RWPE2 (cell line): ENCODE measurements at regions not wholly inside any gene's neighbourhood (a gene's known extent, or its start where the extent isn't known, plus 50 kb on each side); places are given as distances from the start of the nearest gene placed in this dataset.
"Not testable (repeated sequence)": the region's sequence is repeated elsewhere in the genome, so short reads cannot be mapped to it uniquely, and the experiment has no call there.

Experiments used
- ATAC-seq: fragments of 200-7000 bp; cut with Tn5 transposase; 3 replicates; pipeline ENCODE4 v1.9.1; 2021; ENCODE audit warnings: low read depth
- DNase-seq: peaks from one replicate; pipeline ENCODE4 v3.0.0-alpha.2; 2020; ENCODE audit warnings: low spot score
- H3K27ac ChIP-seq: fragments of 450-650 bp; 2 replicates; pipeline ENCODE4 v1.5.1; 2017; ENCODE audit warnings: mild to moderate bottlenecking; ENCODE audit not compliant: poor library complexity, severe bottlenecking
- H3K27me3 ChIP-seq: fragments of 250-450 bp; sonication (Bioruptor Pico); 2 replicates; pipeline ENCODE4 v1.5.1; 2021; ENCODE audit warnings: mild to moderate bottlenecking, moderate library complexity; ENCODE audit not compliant: insufficient read depth, poor library complexity, severe bottlenecking
- H3K36me3 ChIP-seq: fragments of 250-450 bp; sonication (Bioruptor Pico); 2 replicates; pipeline ENCODE4 v1.5.1; 2020; ENCODE audit warnings: low read depth, mild to moderate bottlenecking, moderate library complexity
- H3K4me1 ChIP-seq: fragments of 250-450 bp; sonication (Bioruptor Pico); 2 replicates; pipeline ENCODE4 v1.5.1; 2021; ENCODE audit warnings: mild to moderate bottlenecking, moderate library complexity; ENCODE audit not compliant: insufficient read depth, poor library complexity, severe bottlenecking
- H3K4me3 ChIP-seq: fragments of 250-450 bp; sonication (Bioruptor Pico); 2 replicates; pipeline ENCODE4 v1.5.1; 2021; ENCODE audit warnings: mild to moderate bottlenecking, moderate library complexity; ENCODE audit not compliant: severe bottlenecking
- H3K9me3 ChIP-seq: fragments of 250-450 bp; sonication (Bioruptor Pico); 2 replicates; pipeline ENCODE4 v1.5.1; 2021; ENCODE audit warnings: mild to moderate bottlenecking, moderate library complexity; ENCODE audit not compliant: severe bottlenecking
- TF ChIP-seq, protein P1 (sequence below): fragments of 450-650 bp; IDR thresholded peaks from one replicate; pipeline ENCODE4 v1.5.1; 2017; ENCODE audit warnings: mild to moderate bottlenecking, moderate library complexity; ENCODE audit not compliant: poor library complexity, severe bottlenecking

- H3K36me3 ChIP-seq: no peaks in the 10 kb centered on the region
- H3K27ac ChIP-seq: peak overlapping the region; percentile 52
- H3K4me1 ChIP-seq: peaks cover 8% of the 10 kb centered on the region
- no peak overlapping the region for H3K4me3 ChIP-seq
- no peak for ATAC-seq
- TF ChIP-seq, protein P1, sequence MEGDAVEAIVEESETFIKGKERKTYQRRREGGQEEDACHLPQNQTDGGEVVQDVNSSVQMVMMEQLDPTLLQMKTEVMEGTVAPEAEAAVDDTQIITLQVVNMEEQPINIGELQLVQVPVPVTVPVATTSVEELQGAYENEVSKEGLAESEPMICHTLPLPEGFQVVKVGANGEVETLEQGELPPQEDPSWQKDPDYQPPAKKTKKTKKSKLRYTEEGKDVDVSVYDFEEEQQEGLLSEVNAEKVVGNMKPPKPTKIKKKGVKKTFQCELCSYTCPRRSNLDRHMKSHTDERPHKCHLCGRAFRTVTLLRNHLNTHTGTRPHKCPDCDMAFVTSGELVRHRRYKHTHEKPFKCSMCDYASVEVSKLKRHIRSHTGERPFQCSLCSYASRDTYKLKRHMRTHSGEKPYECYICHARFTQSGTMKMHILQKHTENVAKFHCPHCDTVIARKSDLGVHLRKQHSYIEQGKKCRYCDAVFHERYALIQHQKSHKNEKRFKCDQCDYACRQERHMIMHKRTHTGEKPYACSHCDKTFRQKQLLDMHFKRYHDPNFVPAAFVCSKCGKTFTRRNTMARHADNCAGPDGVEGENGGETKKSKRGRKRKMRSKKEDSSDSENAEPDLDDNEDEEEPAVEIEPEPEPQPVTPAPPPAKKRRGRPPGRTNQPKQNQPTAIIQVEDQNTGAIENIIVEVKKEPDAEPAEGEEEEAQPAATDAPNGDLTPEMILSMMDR: no peak
- H3K9me3 ChIP-seq: no peaks in the 10 kb centered on the region
- no peaks in the 10 kb centered on the region for H3K27me3 ChIP-seq
- DNase-seq: no peak
These were observed 344.9 kb downstream of the DAD1 start for GRCh38 chr14:22243971-22244581.

DNA sequence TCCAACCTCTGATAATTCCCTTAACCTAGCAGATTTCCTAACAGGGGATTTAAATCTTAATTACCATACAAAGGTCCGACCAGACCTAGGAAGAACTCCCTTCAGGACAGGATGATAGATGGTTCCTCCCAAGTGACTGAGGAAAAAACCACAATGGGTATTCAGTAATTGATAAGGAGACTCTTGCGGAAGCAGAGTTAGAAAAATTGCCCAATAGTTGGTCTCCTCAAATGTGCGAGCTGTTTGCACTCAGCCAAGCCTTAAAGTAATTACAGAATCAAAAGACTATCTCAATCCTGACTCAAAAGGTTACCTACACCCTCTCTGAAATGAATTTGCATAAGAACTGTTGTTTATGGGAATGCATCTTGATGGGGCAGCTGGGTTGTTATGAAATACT is 350.7 kb downstream of the DAD1 start:
- ATAC-seq, H3K27me3 ChIP-seq, H3K4me1 ChIP-seq, H3K27ac ChIP-seq, H3K36me3 ChIP-seq, H3K4me3 ChIP-seq, DNase-seq, H3K9me3 ChIP-seq: not testable (repeated sequence)

GRCh38 chr14:22233377-22233776 is 355.6 kb downstream of the DAD1 start:
- Histone ChIP-seq H3K4me3 (no peak overlapping the region), H3K36me3 (no peaks in the 10 kb centered on the region), H3K9me3 (peaks cover 3% of the 10 kb centered on the region), H3K27ac (no peak overlapping the region), H3K27me3 (no peaks in the 10 kb centered on the region), H3K4me1 (peaks cover 9% of the 10 kb centered on the region)
- TF ChIP-seq, protein P1: no peak
- no peak for DNase-seq
- no peak for ATAC-seq

GRCh38 chr14:22232933-22233332 is 356.1 kb downstream of the DAD1 start:
- no peak for DNase-seq
- TF ChIP-seq, protein P1: no peak
- Histone ChIP-seq H3K9me3 (peaks cover 3% of the 10 kb centered on the region), H3K4me3 (no peak overlapping the region), H3K27me3 (no peaks in the 10 kb centered on the region), H3K4me1 (peaks cover 9% of the 10 kb centered on the region), H3K36me3 (no peaks in the 10 kb centered on the region), H3K27ac (no peak overlapping the region)
- no peak for ATAC-seq

- H3K27me3 ChIP-seq: no peaks in the 10 kb centered on the region
- H3K27ac ChIP-seq: no peak overlapping the region
- H3K36me3 ChIP-seq: no peaks in the 10 kb centered on the region
- H3K4me1 ChIP-seq: peaks cover 9% of the 10 kb centered on the region
- no peak overlapping the region for H3K4me3 ChIP-seq
- TF ChIP-seq, protein P1: no peak
- ATAC-seq (no peak), DNase-seq (no peak)
- peaks cover 3% of the 10 kb centered on the region for H3K9me3 ChIP-seq
These were observed 356.5 kb downstream of the DAD1 start for GRCh38 chr14:22232486-22232885.
